Upper lobe of right lung (tissue), 1 donor: ENCODE measurements at regions not wholly inside any gene's neighbourhood (a gene's known extent, or its start where the extent isn't known, plus 50 kb on each side); places are given as distances from the start of the nearest gene placed in this dataset.

Experiments used
- ATAC-seq: fragments of 200-7000 bp; cut with Tn5 transposase; one replicate; pipeline ENCODE4 v1.9.1; 2020; ENCODE audit warnings: mild to moderate bottlenecking, moderate library complexity
- DNase-seq: peaks from one replicate; pipeline ENCODE4 v3.0.0-alpha.2; 2020
- H3K27ac ChIP-seq: fragments of 200-600 bp; one replicate; pipeline ENCODE4 v1.8.0; 2022
- H3K27me3 ChIP-seq: fragments of 200-600 bp; one replicate; pipeline ENCODE4 v1.8.0; 2022; ENCODE audit warnings: mild to moderate bottlenecking
- H3K36me3 ChIP-seq: fragments of 200-600 bp; one replicate; pipeline ENCODE4 v1.8.0; 2022
- H3K4me1 ChIP-seq: fragments of 200-600 bp; one replicate; pipeline ENCODE4 v1.8.0; 2022
- H3K4me3 ChIP-seq: fragments of 200-600 bp; one replicate; pipeline ENCODE4 v1.8.0; 2022; ENCODE audit warnings: mild to moderate bottlenecking
- H3K9me3 ChIP-seq: fragments of 200-600 bp; one replicate; pipeline ENCODE4 v1.8.0; 2022
- CTCF ChIP-seq: fragments of 200-600 bp; IDR thresholded peaks from one replicate; pipeline ENCODE4 v1.8.0; 2022; ENCODE audit warnings: antibody characterized with exemption
- intact Hi-C: fragments of 100-400 bp; cut with DNase I; formaldehyde crosslinking; loops from one replicate; pipeline ENCODE4 v1.11.0; 2022
- donor health status: DM: no; HTN: yes; CAD: no; lungs with severe emphysema.

- peak overlapping the region; percentile 34 for H3K27ac ChIP-seq
Measured at GRCh38 chr2:161045726-161046125, 114.5 kb upstream of the TANK start.

GRCh38 chr2:161046876-161047275 is 113.4 kb upstream of the TANK start:
- Histone ChIP-seq H3K4me1 (no peaks in the 10 kb centered on the region), H3K36me3 (no peaks in the 10 kb centered on the region), H3K4me3 (no peak overlapping the region), H3K9me3 (no peaks in the 10 kb centered on the region), H3K27me3 (peaks cover 4% of the 10 kb centered on the region), H3K27ac (no peak overlapping the region)
- intact Hi-C loops, result no loop called here
- no peak for TF ChIP-seq CTCF
- ATAC-seq (no peak), DNase-seq (no peak)

More at GRCh38 chr2:161045726-161046125, 114.5 kb upstream of the TANK start:
- Histone ChIP-seq H3K27me3 (no peaks in the 10 kb centered on the region), H3K36me3 (no peaks in the 10 kb centered on the region), H3K4me3 (no peak overlapping the region), H3K4me1 (no peaks in the 10 kb centered on the region), H3K9me3 (no peaks in the 10 kb centered on the region)
- DNase-seq, result no peak
- intact Hi-C loops, result no loop called here
- no peak for ATAC-seq
- TF ChIP-seq CTCF, result no peak

GRCh38 chr2:161048317-161048716 is 111.9 kb upstream of the TANK start:
- H3K27me3 ChIP-seq, result peaks cover 4% of the 10 kb centered on the region
- no peak for ATAC-seq
- H3K4me3 ChIP-seq, result no peak overlapping the region
- H3K9me3 ChIP-seq, result no peaks in the 10 kb centered on the region
- H3K4me1 ChIP-seq, result no peaks in the 10 kb centered on the region
- no peak for TF ChIP-seq CTCF
- intact Hi-C loops, result no loop called here
- no peak overlapping the region for H3K27ac ChIP-seq
- DNase-seq, result no peak
- H3K36me3 ChIP-seq, result no peaks in the 10 kb centered on the region

GRCh38 chr2:161049559-161049958 is 110.7 kb upstream of the TANK start:
- Histone ChIP-seq H3K4me3 (no peak overlapping the region), H3K9me3 (no peaks in the 10 kb centered on the region), H3K4me1 (no peaks in the 10 kb centered on the region), H3K36me3 (no peaks in the 10 kb centered on the region), H3K27me3 (peaks cover 4% of the 10 kb centered on the region), H3K27ac (no peak overlapping the region)
- ATAC-seq, result no peak
- no peak for TF ChIP-seq CTCF
- DNase-seq, result no peak
- intact Hi-C loops, result no loop called here

- H3K4me1 ChIP-seq, result no peaks in the 10 kb centered on the region
- no peaks in the 10 kb centered on the region for H3K36me3 ChIP-seq
- TF ChIP-seq CTCF, result no peak
- H3K27ac ChIP-seq, result no peak overlapping the region
- ATAC-seq, result no peak
- intact Hi-C loops, result no loop called here
- peaks cover 4% of the 10 kb centered on the region for H3K27me3 ChIP-seq
- no peak overlapping the region for H3K4me3 ChIP-seq
- no peak for DNase-seq
- H3K9me3 ChIP-seq, result no peaks in the 10 kb centered on the region
Measured at GRCh38 chr2:161052214-161052613, 108.0 kb upstream of the TANK start.

GRCh38 chr2:161055289-161055688 is 104.9 kb upstream of the TANK start:
- Histone ChIP-seq H3K4me3 (no peak overlapping the region), H3K9me3 (no peaks in the 10 kb centered on the region), H3K36me3 (no peaks in the 10 kb centered on the region), H3K27ac (no peak overlapping the region), H3K4me1 (no peaks in the 10 kb centered on the region), H3K27me3 (peaks cover 4% of the 10 kb centered on the region)
- no peak for TF ChIP-seq CTCF
- ATAC-seq, result no peak
- no peak for DNase-seq
- intact Hi-C loops, result no loop called here
